K562 (cell line): ENCODE measurements at regions not wholly inside any gene's neighbourhood (a gene's known extent, or its start where the extent isn't known, plus 50 kb on each side); places are given as distances from the start of the nearest gene placed in this dataset.

Experiments
- ATAC-seq: fragments of 200-7000 bp; cut with Tn5 transposase; 3 replicates; pipeline ENCODE4 v1.9.1; 2020; ENCODE audit warnings: moderate library complexity
- BruUV-seq: library from RNA; stranded (reverse); fragments of 400-500 nt; replicated peaks from 2 replicates; lab custom pipeline; 2021; lab: Mats Ljungman, UMichigan
- CTCF ChIA-PET: fragments of 300-600 bp; formaldehyde crosslinking; extraction: SDS; loops from one replicate; lab custom pipeline; 2021; ENCODE audit warnings: low intra/inter-chr PET ratio; lab: Yijun Ruan, JAX
- POLR2A ChIA-PET: fragments of 300-600, 350-650 bp; sonication (Branson Sonifier 250); formaldehyde crosslinking; extraction: SDS; loops from one replicate; lab custom pipeline; 2021; ENCODE audit warnings: antibody characterized with exemption, inconsistent platforms; lab: Yijun Ruan, JAX
- DNase-seq, 4 experiments: peaks; one replicate each; pipeline versions ENCODE4 v3.0.0 to v3.0.0-alpha.2; 2011 to 2018; ENCODE audit warnings: low spot score in 3 of 4, mixed read lengths in 3 of 4; ENCODE audit errors: extremely low read depth in 1 of 4
- FAIRE-seq: peaks from 2 replicates; lab custom pipeline; 2011; peaks lifted over from hg19 to GRCh38; lab: Jason Lieb, UNC
- H2AFZ ChIP-seq: 2 replicates; pipeline ENCODE4 v1.6.0; 2011; ENCODE audit warnings: low read depth, low read length, control low read depth, inconsistent platforms
- H3K27ac ChIP-seq: fragments of 200-600 bp; 3 replicates; pipeline ENCODE4 v1.8.0; 2011; ENCODE audit warnings: low read depth, mild to moderate bottlenecking, control low read depth, inconsistent platforms, low read length, moderate library complexity, mixed read lengths; ENCODE audit errors: extremely low read depth
- H3K27me3 ChIP-seq, 2 experiments: fragments of 300-600 bp in 1 of 2; 2 replicates in 1 of 2; 3 replicates in 1 of 2; pipeline versions ENCODE4 v1.6.0 to v1.8.0; 2011; ENCODE audit warnings: inconsistent platforms in 2 of 2, low read length in 2 of 2, mild to moderate bottlenecking in 1 of 2, mixed read lengths in 1 of 2, moderate library complexity in 1 of 2; ENCODE audit not compliant: control insufficient read depth in 2 of 2, insufficient read depth in 2 of 2
- H3K36me3 ChIP-seq: fragments of 300-600 bp; 3 replicates; pipeline ENCODE4 v1.8.0; 2011; ENCODE audit warnings: mild to moderate bottlenecking, low read length, inconsistent platforms; ENCODE audit not compliant: control insufficient read depth, insufficient read depth
- H3K4me1 ChIP-seq, 2 experiments: fragments of 200-600 bp in 1 of 2; replicated peaks in 1 of 2; 2 replicates in 1 of 2; 3 replicates in 1 of 2; pipeline versions ENCODE4 v1.5.1 to v1.8.0; 2011; ENCODE audit warnings: inconsistent platforms in 2 of 2, low read length in 2 of 2, mild to moderate bottlenecking in 1 of 2, mixed read lengths in 1 of 2, moderate library complexity in 1 of 2; ENCODE audit not compliant: control insufficient read depth in 2 of 2, insufficient read depth in 2 of 2
- H3K4me2 ChIP-seq: 2 replicates; pipeline ENCODE4 v1.6.1; 2011; ENCODE audit warnings: low read length, control low read depth, inconsistent platforms, mixed read lengths; ENCODE audit not compliant: insufficient read depth
- H3K4me3 ChIP-seq: fragments of 200-600 bp; sonication (generic), shearing (Covaris generic); 2 replicates; pipeline ENCODE4 v1.5.1; 2016; ENCODE audit warnings: control low read depth, inconsistent platforms
- H3K79me2 ChIP-seq: fragments of 200-600 bp; 3 replicates; pipeline ENCODE4 v1.8.0; 2011; ENCODE audit warnings: low read length, inconsistent platforms; ENCODE audit not compliant: control insufficient read depth, insufficient read depth
- H3K9ac ChIP-seq, 2 experiments: 2 replicates each; pipeline versions ENCODE4 v1.6.0 to v1.6.1; 2011; ENCODE audit warnings: low read depth in 2 of 2, low read length in 2 of 2, control low read depth in 1 of 2, inconsistent platforms in 1 of 2, mild to moderate bottlenecking in 1 of 2, mixed read lengths in 1 of 2; ENCODE audit not compliant: insufficient read depth in 1 of 2
- H3K9me1 ChIP-seq: one replicate; pipeline ENCODE4 v1.6.0; 2011; ENCODE audit warnings: inconsistent platforms, mild to moderate bottlenecking, low read length, moderate library complexity; ENCODE audit not compliant: control insufficient read depth, insufficient read depth
- H3K9me3 ChIP-seq: replicated peaks from 2 replicates; pipeline ENCODE4 v1.5.1; 2011; ENCODE audit warnings: low read depth, low read length, inconsistent platforms; ENCODE audit not compliant: control insufficient read depth, insufficient read depth
- H4K20me1 ChIP-seq: replicated peaks from 2 replicates; pipeline ENCODE4 v1.6.1; 2011; ENCODE audit warnings: low read length, inconsistent platforms, mixed read lengths; ENCODE audit not compliant: control insufficient read depth, insufficient read depth
- NCOA2 ChIP-seq, 2 experiments: fragments of 450-650 bp; IDR thresholded peaks; 2 replicates each; pipeline ENCODE4 v1.6.1; 2018; ENCODE audit warnings: mild to moderate bottlenecking in 2 of 2, moderate library complexity in 1 of 2; ENCODE audit not compliant: partially characterized antibody in 2 of 2
- POLR2G ChIP-seq: fragments of 200-400 bp; formaldehyde crosslinking; IDR thresholded peaks from 2 replicates; pipeline ENCODE4 v1.6.1; 2017; ENCODE audit warnings: low read depth, mild to moderate bottlenecking, antibody characterized with exemption, low read length, moderate library complexity
- SIX5 ChIP-seq, 2 experiments: IDR thresholded peaks; 2 replicates each; pipeline ENCODE4 v1.6.1; 2011; ENCODE audit warnings: low read length in 2 of 2, borderline replicate concordance in 1 of 2, low read depth in 1 of 2, mild to moderate bottlenecking in 1 of 2, moderate library complexity in 1 of 2; ENCODE audit not compliant: insufficient read depth in 1 of 2
- SRSF9 ChIP-seq: fragments of 200-400 bp; formaldehyde crosslinking; IDR thresholded peaks from 2 replicates; pipeline ENCODE4 v1.6.1; 2017; ENCODE audit warnings: low read depth, low read length, borderline replicate concordance
- WGBS: fragments of 100-300 bp; shearing (Covaris generic); methylation state at CpG from one replicate; pipeline ENCODE4 v1.1.6; 2016; ENCODE audit warnings: low coverage, mixed read lengths; ENCODE audit not compliant: insufficient coverage; ENCODE audit errors: missing lambda C conversion rate; 5-methylcytosine and 5-hydroxymethylcytosine counted together
- in situ Hi-C: fragments of 300-500 bp; cut with MboI; formaldehyde crosslinking; loops from 4 replicates; pipeline ENCODE4 v1.15.0; 2018; ENCODE audit warnings: inconsistent platforms, mixed read lengths
- intact Hi-C: fragments of 100-400 bp; cut with micrococcal nuclease; formaldehyde crosslinking; loops from 2 replicates; pipeline ENCODE4 v1.14.2; 2022

DNA sequence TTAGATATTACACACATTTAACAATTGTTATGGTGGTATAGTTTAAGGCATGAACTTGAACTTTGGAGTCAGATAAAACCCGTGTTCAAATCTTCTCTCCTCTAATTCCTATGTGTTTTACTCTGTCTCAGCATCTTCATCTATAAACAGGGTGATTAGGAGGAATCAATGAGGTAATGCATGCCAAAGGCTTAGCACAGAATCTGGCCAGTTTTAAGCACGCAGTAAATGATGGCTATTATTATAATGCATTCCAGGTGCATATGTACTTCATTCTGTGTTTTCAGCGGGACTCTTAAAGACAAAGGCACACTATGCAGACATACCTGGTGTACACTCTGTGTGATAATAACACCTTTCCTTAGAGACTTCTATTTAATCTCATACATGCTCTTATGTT, 88.0 kb upstream of the FRY start (continued):
- no peak for TF ChIP-seq NCOA2 (IDR thresholded peaks at IDR 0.05; ENCODE audit: partially characterized antibody in 2 of 2)

DNA sequence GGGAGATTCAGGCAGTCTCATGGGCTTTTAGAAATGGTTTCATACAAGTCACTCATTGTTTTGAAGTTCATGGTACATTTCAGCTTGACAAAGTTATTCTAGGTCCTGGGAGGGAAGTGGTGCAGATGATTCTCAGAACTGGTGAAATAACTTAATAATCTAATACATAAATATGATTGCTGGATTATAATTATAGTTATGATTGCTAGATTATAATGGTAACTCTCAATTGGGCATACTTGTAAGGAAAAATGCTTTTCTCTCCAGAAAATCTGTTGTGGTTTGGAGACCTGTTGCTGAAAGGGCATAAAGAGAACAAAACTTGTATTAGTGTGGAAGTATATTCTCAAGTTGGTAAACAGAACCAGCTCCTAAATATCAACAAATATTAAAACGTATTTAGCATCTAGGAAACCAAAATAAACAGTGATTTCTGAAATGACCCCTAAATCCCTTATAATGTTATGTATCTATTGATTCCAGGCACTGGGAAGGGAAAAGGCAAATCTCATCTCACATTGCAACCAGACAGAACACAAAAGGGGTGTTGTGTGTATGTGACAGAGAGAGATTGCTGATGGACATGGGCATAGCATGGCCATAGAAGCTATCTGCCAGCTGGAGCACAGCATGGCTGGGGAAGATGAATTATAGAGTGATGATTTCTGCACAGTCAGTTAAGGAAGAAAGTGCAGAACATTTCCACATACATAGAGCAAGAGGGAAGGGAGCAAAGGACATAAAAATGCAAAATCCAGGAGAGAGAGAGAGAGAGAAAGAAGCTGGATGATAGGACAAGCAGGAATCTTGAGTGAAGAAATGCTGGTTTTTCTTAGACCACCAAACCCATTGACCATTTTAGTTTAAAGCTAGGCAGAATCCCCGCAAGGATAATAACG, 87.1 kb upstream of the FRY start:
- TF ChIP-seq SIX5 (IDR thresholded peaks at IDR 0.05; ENCODE audit: borderline replicate concordance in 1 of 2, insufficient read depth in 1 of 2, low read depth in 1 of 2, low read length in 2 of 2) (no peak), SRSF9 (no peak), POLR2G (no peak)
- ChIA-PET CTCF (no interaction called here), POLR2A (interaction anchor here (1.0 kb wide), 1 partner anchor 8 kb away, joined by 4 read pairs; no protein-coding TSS in a partner anchor)
- Histone ChIP-seq H3K4me2 (no peak overlapping the region), H3K4me1 (no peaks in the 10 kb centered on the region; a peak in 1 of 5 replicates), H3K27me3 (no peaks in the 10 kb centered on the region), H3K9me3 (no peaks in the 10 kb centered on the region), H3K79me2 (no peaks in the 10 kb centered on the region), H3K4me3 (no peak overlapping the region), H3K9me1 (no peaks in the 10 kb centered on the region), H2AFZ (no peak overlapping the region), H3K36me3 (no peaks in the 10 kb centered on the region), H3K27ac (no peak overlapping the region), H4K20me1 (no peaks in the 10 kb centered on the region), H3K9ac (no peak overlapping the region)
- ATAC-seq, result no peak
- FAIRE-seq, result no peak
- DNase-seq, result no peak
- WGBS, result 5% methylated on average over 3 of the region's 3 CpGs
- no TSS peak for BruUV-seq
- in situ Hi-C loops, result no loop called here
- intact Hi-C loops, result no loop called here
